GM12878 (cell line): ENCODE measurements at regions not wholly inside any gene's neighbourhood (a gene's known extent, or its start where the extent isn't known, plus 50 kb on each side); places are given as distances from the start of the nearest gene placed in this dataset.

Source experiments
- BHLHE40 ChIP-seq, 2 experiments: fragments of 450-650 bp in 1 of 2; IDR thresholded peaks; 2 replicates each; pipeline ENCODE4 v1.6.1; 2011 to 2017; ENCODE audit warnings: low read depth in 2 of 2, borderline replicate concordance in 1 of 2, improper control_type of control experiment in 1 of 2, low read length in 1 of 2, mild to moderate bottlenecking in 1 of 2
- CHD2 ChIP-seq: IDR thresholded peaks from 2 replicates; pipeline ENCODE4 v1.6.1; 2011; ENCODE audit warnings: low read depth, low read length, improper control_type of control experiment, borderline replicate concordance
- CTCF ChIP-seq, 3 experiments: IDR thresholded peaks in 2 of 3; conservative IDR thresholded peaks in 1 of 3; 2 replicates each; pipeline ENCODE4 v1.5.1; 2011; ENCODE audit warnings: low read depth in 3 of 3, low read length in 3 of 3, mild to moderate bottlenecking in 3 of 3, control low read depth in 2 of 3, moderate library complexity in 2 of 3, inconsistent platforms in 1 of 3, mixed read lengths in 1 of 3; ENCODE audit not compliant: control insufficient read depth in 2 of 3, insufficient read depth in 1 of 3; ENCODE audit errors: extremely low read depth in 1 of 3
- NR2C2 ChIP-seq: IDR thresholded peaks from 2 replicates; pipeline ENCODE4 v1.6.1; 2011; ENCODE audit warnings: borderline replicate concordance, low read depth; ENCODE audit not compliant: control insufficient read depth, insufficient read length
- RFX5 ChIP-seq: IDR thresholded peaks from 2 replicates; pipeline ENCODE4 v1.6.1; 2011; ENCODE audit warnings: low read depth, low read length, improper control_type of control experiment
- USF2 ChIP-seq: IDR thresholded peaks from 2 replicates; pipeline ENCODE4 v1.6.1; 2011; ENCODE audit warnings: low read depth, low read length, improper control_type of control experiment, borderline replicate concordance
- ZNF687 ChIP-seq: fragments of 450-650 bp; IDR thresholded peaks from 2 replicates; pipeline ENCODE4 v1.6.1; 2017; ENCODE audit warnings: mild to moderate bottlenecking, moderate library complexity
- ZZZ3 ChIP-seq: IDR thresholded peaks from 2 replicates; pipeline ENCODE4 v1.6.1; 2011; ENCODE audit warnings: low read depth; ENCODE audit not compliant: control insufficient read depth, insufficient read length

DNA sequence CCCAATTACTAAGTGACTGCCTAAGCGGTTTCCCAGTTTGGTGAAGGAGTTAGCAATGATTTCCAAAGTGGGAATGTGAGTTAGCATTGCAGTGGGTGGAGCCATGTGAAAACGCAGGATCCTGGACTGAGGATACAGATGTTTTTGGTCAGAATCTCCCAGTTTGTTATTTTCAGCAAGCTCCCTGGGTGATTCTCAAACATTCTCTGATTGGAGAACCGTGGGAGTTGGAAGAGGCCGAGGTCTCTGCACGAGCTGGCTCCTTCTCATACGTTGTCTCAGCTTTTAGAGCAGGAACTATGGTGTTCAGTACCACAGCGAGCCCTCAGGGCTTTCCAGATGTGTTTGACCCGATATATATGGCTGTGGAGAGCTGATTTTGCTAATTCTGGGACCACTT lies 396.5 kb upstream of the NPVF start:
- TF ChIP-seq NR2C2 = no peak
- TF ChIP-seq CTCF (IDR thresholded peaks at IDR 0.05 in 2 of 3, conservative IDR thresholded peaks at IDR 0.05 in 1 of 3; ENCODE audit: control insufficient read depth in 2 of 3, extremely low read depth in 1 of 3, insufficient read depth in 1 of 3, low read depth in 3 of 3, low read length in 3 of 3) = no peak
- no peak for TF ChIP-seq USF2
- no peak for TF ChIP-seq RFX5
- no peak for TF ChIP-seq ZNF687
- no peak for TF ChIP-seq CHD2
- no peak for TF ChIP-seq BHLHE40 (IDR thresholded peaks at IDR 0.05; ENCODE audit: borderline replicate concordance in 1 of 2, low read depth in 2 of 2, low read length in 1 of 2)
- no peak for TF ChIP-seq ZZZ3
